Nephron (organoid): ENCODE measurements at regions not wholly inside any gene's neighbourhood (a gene's known extent, or its start where the extent isn't known, plus 50 kb on each side); places are given as distances from the start of the nearest gene placed in this dataset.

ENCODE experiments used
- H3K27ac Mint-ChIP-seq, 3 experiments: 2 replicates each; pipeline ENCODE4 v1.8.0; 2020; ENCODE audit warnings: mixed read lengths in 3 of 3, mild to moderate bottlenecking in 2 of 3, moderate library complexity in 1 of 3
- H3K27me3 Mint-ChIP-seq: 2 replicates; pipeline ENCODE4 v1.8.0; 2021; ENCODE audit warnings: low read depth, mild to moderate bottlenecking, moderate library complexity, mixed read lengths
- H3K36me3 Mint-ChIP-seq: 2 replicates; pipeline ENCODE4 v1.8.0; 2020; ENCODE audit warnings: low read depth, mixed read lengths
- H3K4me1 Mint-ChIP-seq: 2 replicates; pipeline ENCODE4 v1.8.0; 2020; ENCODE audit warnings: mixed read lengths
- H3K4me3 Mint-ChIP-seq, 3 experiments: 2 replicates each; pipeline ENCODE4 v1.8.0; 2020; ENCODE audit warnings: mild to moderate bottlenecking in 3 of 3, mixed read lengths in 3 of 3, moderate library complexity in 2 of 3
- H3K9me3 Mint-ChIP-seq: 2 replicates; pipeline ENCODE4 v1.8.0; 2020; ENCODE audit warnings: mixed read lengths
- TF ChIP-seq, protein P1 (sequence below), 3 experiments: fragments of 200-600 bp; sonication (generic); IDR thresholded peaks; one replicate each; pipeline ENCODE4 v1.5.0; 2021; ENCODE audit warnings: antibody characterized with exemption in 3 of 3; ENCODE audit not compliant: unreplicated experiment in 3 of 3

- TF ChIP-seq, protein P1, sequence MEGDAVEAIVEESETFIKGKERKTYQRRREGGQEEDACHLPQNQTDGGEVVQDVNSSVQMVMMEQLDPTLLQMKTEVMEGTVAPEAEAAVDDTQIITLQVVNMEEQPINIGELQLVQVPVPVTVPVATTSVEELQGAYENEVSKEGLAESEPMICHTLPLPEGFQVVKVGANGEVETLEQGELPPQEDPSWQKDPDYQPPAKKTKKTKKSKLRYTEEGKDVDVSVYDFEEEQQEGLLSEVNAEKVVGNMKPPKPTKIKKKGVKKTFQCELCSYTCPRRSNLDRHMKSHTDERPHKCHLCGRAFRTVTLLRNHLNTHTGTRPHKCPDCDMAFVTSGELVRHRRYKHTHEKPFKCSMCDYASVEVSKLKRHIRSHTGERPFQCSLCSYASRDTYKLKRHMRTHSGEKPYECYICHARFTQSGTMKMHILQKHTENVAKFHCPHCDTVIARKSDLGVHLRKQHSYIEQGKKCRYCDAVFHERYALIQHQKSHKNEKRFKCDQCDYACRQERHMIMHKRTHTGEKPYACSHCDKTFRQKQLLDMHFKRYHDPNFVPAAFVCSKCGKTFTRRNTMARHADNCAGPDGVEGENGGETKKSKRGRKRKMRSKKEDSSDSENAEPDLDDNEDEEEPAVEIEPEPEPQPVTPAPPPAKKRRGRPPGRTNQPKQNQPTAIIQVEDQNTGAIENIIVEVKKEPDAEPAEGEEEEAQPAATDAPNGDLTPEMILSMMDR (IDR thresholded peaks at IDR 0.05; ENCODE audit: unreplicated experiment in 3 of 3), result no peak
- Mint-ChIP-seq H3K4me3 (no peak overlapping the region), H3K9me3 (no peaks in the 10 kb centered on the region), H3K36me3 (no peaks in the 10 kb centered on the region), H3K27ac (no peak overlapping the region), H3K27me3 (peaks cover 61% of the 10 kb centered on the region), H3K4me1 (peaks cover 5% of the 10 kb centered on the region)
Measured at GRCh38 chr22:22154040-22154439, 90.5 kb upstream of the VPREB1 start.

DNA sequence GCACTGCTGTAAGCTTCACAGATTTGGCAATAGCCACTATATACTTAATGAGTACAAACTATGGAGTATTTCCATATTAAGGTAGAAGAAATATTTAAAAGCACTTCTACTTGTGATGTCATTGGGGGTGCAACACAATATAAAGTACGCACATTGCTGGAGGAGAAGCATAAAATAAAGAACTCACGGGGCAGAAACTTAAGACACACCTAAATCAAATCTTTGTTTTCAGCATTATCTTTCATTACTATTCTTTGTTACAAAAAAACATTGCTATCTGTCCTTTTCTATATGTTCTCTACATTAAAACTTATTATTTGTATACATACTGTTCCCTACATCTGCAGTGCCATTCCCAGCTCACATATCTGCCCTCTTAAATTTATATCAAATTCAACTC is 93.3 kb upstream of the VPREB1 start:
- no peaks in the 10 kb centered on the region for H3K9me3 Mint-ChIP-seq
- no peaks in the 10 kb centered on the region for H3K36me3 Mint-ChIP-seq
- peaks cover 5% of the 10 kb centered on the region for H3K4me1 Mint-ChIP-seq
- no peak overlapping the region for H3K4me3 Mint-ChIP-seq
- H3K27me3 Mint-ChIP-seq, result peaks cover 67% of the 10 kb centered on the region
- TF ChIP-seq, protein P1 (IDR thresholded peaks at IDR 0.05; ENCODE audit: unreplicated experiment in 3 of 3), result no peak
- H3K27ac Mint-ChIP-seq, result no peak overlapping the region

DNA sequence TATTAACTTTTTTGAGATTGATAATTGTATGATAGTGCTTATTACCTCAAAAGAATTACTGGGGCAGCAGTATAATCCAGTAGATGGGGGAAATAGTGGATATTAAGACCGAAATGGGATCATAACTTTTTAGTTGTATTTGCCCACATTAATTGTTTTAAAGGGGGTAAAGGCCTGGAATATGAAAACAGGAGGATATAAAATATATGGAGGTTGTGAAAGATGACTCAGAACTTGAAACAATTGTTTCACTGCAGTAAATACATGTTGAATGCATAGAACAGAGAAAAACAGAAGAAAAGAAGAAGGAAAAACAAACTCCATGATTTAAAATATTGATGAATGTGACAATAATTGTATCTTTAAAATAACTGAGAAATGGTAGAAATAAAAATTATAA is 94.1 kb upstream of the VPREB1 start:
- Mint-ChIP-seq H3K36me3 (no peaks in the 10 kb centered on the region), H3K27ac (no peak overlapping the region), H3K27me3 (peaks cover 70% of the 10 kb centered on the region), H3K9me3 (no peaks in the 10 kb centered on the region), H3K4me3 (no peak overlapping the region), H3K4me1 (peaks cover 5% of the 10 kb centered on the region)
- TF ChIP-seq, protein P1 (IDR thresholded peaks at IDR 0.05; ENCODE audit: unreplicated experiment in 3 of 3), result no peak

DNA sequence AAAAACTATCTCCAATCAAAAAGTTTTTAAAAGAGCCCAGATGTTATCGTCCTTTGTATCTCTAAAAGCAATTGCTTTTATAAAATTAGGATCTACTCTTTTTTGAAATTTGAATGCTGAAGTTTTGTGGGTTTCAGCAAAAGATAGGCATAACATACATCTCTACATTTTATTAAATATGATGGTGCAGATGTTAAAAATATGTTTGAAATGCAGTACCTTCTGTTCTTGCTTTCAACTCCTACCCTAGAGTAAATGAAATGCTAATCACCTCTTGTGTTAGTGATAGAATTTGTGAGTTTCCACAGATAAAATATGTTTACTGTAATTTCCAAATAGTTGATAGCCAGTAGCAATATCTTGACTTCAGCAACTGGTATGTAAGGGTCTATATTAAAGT is 95.7 kb upstream of the VPREB1 start:
- H3K27ac Mint-ChIP-seq, result no peak overlapping the region
- no peaks in the 10 kb centered on the region for H3K9me3 Mint-ChIP-seq
- no peaks in the 10 kb centered on the region for H3K36me3 Mint-ChIP-seq
- H3K4me3 Mint-ChIP-seq, result no peak overlapping the region
- peaks cover 72% of the 10 kb centered on the region for H3K27me3 Mint-ChIP-seq
- H3K4me1 Mint-ChIP-seq, result no peaks in the 10 kb centered on the region
- TF ChIP-seq, protein P1 (IDR thresholded peaks at IDR 0.05; ENCODE audit: unreplicated experiment in 3 of 3), result no peak

DNA sequence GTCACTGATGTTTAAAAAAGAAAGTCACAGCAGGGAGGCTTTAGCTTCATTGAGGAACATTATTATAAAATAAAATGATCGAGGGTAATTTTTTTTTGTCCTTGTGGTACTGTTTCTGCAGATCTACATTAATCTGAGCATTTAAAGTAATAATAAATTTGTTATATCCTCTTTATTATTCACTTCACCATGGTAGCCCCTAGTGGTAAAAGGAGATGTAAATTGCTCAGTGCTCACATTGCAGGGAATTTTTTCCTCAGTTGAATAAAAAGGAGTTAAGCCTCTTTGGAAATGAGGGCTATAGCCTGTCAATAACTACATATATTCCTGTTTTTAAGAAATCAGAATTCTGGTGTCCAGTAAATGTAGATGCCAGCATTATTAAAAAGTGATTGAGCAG is 99.7 kb upstream of the VPREB1 start:
- Mint-ChIP-seq H3K9me3 (no peaks in the 10 kb centered on the region), H3K4me1 (no peaks in the 10 kb centered on the region), H3K27ac (no peak overlapping the region), H3K4me3 (no peak overlapping the region), H3K36me3 (no peaks in the 10 kb centered on the region), H3K27me3 (peaks cover 77% of the 10 kb centered on the region)
- TF ChIP-seq, protein P1 (IDR thresholded peaks at IDR 0.05; ENCODE audit: unreplicated experiment in 3 of 3), result no peak

- TF ChIP-seq, protein P1 (IDR thresholded peaks at IDR 0.05; ENCODE audit: unreplicated experiment in 3 of 3), result no peak
- H3K4me1 Mint-ChIP-seq, result no peaks in the 10 kb centered on the region
Measured at GRCh38 chr22:22143448-22143847, 101.1 kb upstream of the VPREB1 start.

More at GRCh38 chr22:22143448-22143847, 101.1 kb upstream of the VPREB1 start:
- Mint-ChIP-seq H3K9me3 (no peaks in the 10 kb centered on the region), H3K27ac (no peak overlapping the region), H3K27me3 (peaks cover 70% of the 10 kb centered on the region), H3K4me3 (no peak overlapping the region), H3K36me3 (no peaks in the 10 kb centered on the region)
